ENCODE measurements at regions not wholly inside any gene's neighbourhood (a gene's known extent, or its start where the extent isn't known, plus 50 kb on each side); places are given as distances from the start of the nearest gene placed in this dataset.

DNA sequence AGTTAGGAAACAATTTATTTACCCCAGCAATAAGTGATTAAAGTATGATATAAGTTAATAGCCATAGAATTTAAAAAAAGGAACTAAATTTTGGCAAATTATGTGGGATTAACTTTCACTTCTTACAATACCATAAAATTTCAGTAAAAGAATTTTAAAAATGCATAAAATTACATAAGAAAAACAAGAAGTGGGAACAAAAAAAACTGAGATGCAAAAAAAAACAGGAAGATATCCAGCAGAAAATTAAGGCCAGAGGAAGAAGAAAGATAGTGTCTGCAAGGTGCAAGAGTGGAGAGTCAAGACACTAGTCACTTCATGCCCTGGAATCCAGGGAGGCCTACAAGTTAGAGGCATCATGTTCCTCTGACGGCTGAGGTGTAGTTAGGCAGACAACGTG, 184.2 kb downstream of the GASK1B start:
- TF ChIP-seq CTCF (conservative IDR thresholded peaks at IDR 0.05; ENCODE audit: low read length) = no peak
- TF ChIP-seq EZH2phosphoT487 (IDR thresholded peaks at IDR 0.05; ENCODE audit: borderline replicate concordance) = no peak

Data from Loucy (cell line).